ENCODE measurements at regions not wholly inside any gene's neighbourhood (a gene's known extent, or its start where the extent isn't known, plus 50 kb on each side); places are given as distances from the start of the nearest gene placed in this dataset.

DNA sequence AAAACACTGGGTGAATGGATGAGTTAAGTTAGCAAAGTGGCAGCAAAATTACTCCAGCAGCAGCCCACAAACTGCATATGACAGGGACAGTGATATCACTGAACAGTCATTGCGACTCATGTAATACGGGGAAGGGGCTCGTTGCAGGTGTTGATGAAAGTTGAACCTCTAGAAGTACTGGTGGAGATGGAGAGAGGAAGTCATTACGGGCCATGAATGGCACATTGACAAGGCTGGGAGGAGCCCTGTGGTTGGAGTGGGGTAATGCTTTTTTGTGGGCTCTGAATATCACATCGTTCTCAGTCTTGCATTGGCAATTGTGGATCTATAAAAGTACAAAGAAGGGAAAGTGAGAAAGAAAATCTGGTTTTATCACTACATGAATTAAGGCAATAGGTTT, 278.1 kb downstream of the ZPLD1 start:
- H3K27me3 ChIP-seq (replicated peaks; ENCODE audit: insufficient read depth) = no peaks in the 10 kb centered on the region
- no peaks in the 10 kb centered on the region for H3K36me3 ChIP-seq
- no peaks in the 10 kb centered on the region for H3K4me1 ChIP-seq (ENCODE audit: control insufficient read depth in 1 of 2, low read depth in 2 of 2)
- TF ChIP-seq, protein P1, sequence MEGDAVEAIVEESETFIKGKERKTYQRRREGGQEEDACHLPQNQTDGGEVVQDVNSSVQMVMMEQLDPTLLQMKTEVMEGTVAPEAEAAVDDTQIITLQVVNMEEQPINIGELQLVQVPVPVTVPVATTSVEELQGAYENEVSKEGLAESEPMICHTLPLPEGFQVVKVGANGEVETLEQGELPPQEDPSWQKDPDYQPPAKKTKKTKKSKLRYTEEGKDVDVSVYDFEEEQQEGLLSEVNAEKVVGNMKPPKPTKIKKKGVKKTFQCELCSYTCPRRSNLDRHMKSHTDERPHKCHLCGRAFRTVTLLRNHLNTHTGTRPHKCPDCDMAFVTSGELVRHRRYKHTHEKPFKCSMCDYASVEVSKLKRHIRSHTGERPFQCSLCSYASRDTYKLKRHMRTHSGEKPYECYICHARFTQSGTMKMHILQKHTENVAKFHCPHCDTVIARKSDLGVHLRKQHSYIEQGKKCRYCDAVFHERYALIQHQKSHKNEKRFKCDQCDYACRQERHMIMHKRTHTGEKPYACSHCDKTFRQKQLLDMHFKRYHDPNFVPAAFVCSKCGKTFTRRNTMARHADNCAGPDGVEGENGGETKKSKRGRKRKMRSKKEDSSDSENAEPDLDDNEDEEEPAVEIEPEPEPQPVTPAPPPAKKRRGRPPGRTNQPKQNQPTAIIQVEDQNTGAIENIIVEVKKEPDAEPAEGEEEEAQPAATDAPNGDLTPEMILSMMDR (IDR thresholded peaks at IDR 0.05) = no peak
- no peak overlapping the region for H3K4me3 ChIP-seq
- no peak overlapping the region for H3K27ac ChIP-seq
- ATAC-seq (ENCODE audit: insufficient number of reproducible peaks, low FRiP score, low read depth) (no peak), DNase-seq (ENCODE audit: low spot score) (no peak)
- no peaks in the 10 kb centered on the region for H3K9me3 ChIP-seq

DNA sequence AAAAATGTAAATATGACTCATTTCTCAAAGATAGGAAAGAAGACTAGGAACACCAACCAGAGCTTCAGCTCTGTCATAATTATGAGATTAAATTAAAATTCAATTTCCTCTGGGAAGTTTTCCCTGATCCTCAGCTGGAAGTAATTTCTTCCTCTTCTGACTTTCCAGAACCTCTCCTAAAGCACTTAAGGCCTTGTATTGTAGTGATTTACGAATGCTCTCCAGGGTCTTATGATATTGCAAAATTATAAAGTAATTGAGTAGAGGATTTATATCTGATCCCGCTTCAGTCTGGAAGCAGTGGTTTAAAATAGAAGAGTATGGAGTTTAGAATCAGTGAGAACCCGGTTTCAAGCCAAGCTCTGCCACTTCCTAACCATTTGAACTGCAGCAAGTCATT, 279.8 kb downstream of the ZPLD1 start:
- ATAC-seq (ENCODE audit: insufficient number of reproducible peaks, low FRiP score, low read depth) (no peak), DNase-seq (ENCODE audit: low spot score) (no peak)
- H3K9me3 ChIP-seq = no peaks in the 10 kb centered on the region
- H3K27ac ChIP-seq = no peak overlapping the region
- H3K27me3 ChIP-seq (replicated peaks; ENCODE audit: insufficient read depth) = no peaks in the 10 kb centered on the region
- no peaks in the 10 kb centered on the region for H3K4me1 ChIP-seq (ENCODE audit: control insufficient read depth in 1 of 2, low read depth in 2 of 2)
- H3K36me3 ChIP-seq = no peaks in the 10 kb centered on the region
- no peak overlapping the region for H3K4me3 ChIP-seq
- TF ChIP-seq, protein P1 (IDR thresholded peaks at IDR 0.05) = no peak

DNA sequence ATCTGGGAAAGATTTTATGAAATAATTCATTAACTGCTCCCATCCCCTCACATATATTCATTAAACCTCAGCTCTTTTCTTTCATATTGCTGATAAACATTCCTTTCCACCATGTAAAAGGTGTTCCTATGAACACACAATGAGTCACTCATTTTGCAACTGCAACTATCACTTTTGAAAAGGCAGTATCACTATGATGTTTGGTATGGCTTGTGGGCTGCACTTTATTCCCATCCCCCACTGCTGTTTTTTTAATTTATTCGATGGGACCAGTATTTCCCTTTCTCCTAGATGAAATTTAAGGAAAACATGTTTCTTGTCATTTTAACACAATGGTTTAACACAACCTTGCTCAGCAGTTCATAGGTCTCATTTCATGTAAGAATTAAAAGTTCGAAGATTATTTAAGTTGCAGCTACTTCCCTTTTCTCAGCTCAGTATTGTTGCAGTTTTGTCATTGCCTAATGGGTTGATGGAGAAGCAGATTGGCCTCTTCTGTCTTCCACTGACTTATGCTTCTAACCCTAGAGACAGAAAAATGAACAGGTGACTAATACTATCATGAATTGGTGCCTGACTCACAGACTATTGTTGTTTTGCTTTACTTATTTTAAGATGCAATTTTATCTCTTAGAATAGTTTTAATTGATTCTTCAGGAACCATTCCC, 280.3 kb downstream of the ZPLD1 start:
- TF ChIP-seq, protein P1 (IDR thresholded peaks at IDR 0.05) = no peak
- Histone ChIP-seq H3K27ac (no peak overlapping the region), H3K36me3 (no peaks in the 10 kb centered on the region), H3K27me3 (replicated peaks; ENCODE audit: insufficient read depth) (no peaks in the 10 kb centered on the region), H3K9me3 (no peaks in the 10 kb centered on the region), H3K4me3 (no peak overlapping the region), H3K4me1 (ENCODE audit: control insufficient read depth in 1 of 2, low read depth in 2 of 2) (no peaks in the 10 kb centered on the region)
- no peak for DNase-seq (ENCODE audit: low spot score)
- no peak for ATAC-seq (ENCODE audit: insufficient number of reproducible peaks, low FRiP score, low read depth)

DNA sequence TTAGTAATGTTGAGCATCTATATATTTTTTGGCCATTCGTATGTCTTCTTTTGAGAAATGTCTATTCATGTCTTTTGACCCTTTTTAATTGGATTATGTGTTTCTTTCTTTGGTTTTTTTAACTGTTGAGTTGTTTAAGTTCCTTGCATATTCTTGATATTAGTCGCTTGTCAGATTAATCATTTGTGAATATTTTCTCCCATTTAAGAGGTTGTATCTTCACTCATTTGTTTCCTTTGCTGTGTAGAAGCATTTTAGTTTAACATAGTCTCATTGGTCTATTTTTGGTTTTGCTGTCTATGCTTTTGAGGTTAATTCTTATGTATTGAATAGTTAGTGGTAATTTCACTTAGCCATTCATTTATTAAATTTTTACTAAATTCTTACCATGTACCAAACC, 283.8 kb downstream of the ZPLD1 start:
- Histone ChIP-seq H3K27me3 (replicated peaks; ENCODE audit: insufficient read depth) (no peaks in the 10 kb centered on the region), H3K4me3 (no peak overlapping the region), H3K36me3 (no peaks in the 10 kb centered on the region), H3K27ac (no peak overlapping the region), H3K9me3 (no peaks in the 10 kb centered on the region), H3K4me1 (ENCODE audit: control insufficient read depth in 1 of 2, low read depth in 2 of 2) (no peaks in the 10 kb centered on the region)
- ATAC-seq (ENCODE audit: insufficient number of reproducible peaks, low FRiP score, low read depth) (no peak), DNase-seq (ENCODE audit: low spot score) (no peak)
- TF ChIP-seq, protein P1 (IDR thresholded peaks at IDR 0.05) = no peak

DNA sequence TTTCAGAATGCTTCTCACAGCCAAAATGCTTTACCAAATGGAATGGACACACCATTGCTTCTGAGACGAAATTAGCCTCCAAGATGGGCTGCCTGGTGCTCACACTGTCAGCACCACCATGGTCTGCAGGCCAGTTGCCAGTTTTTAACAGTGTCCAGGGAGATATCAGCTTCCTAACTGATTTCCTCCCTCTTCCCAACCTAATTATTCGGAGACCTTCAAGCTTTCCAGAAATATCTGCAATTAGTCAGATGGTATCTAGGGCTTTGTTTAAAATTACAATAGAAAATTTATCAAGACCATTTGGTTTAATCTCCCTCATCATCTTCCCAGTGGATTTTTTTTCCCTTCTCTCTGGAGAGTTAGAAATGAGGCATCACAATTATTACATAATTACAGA, 287.5 kb downstream of the ZPLD1 start:
- DNase-seq (ENCODE audit: low spot score) (no peak), ATAC-seq (ENCODE audit: insufficient number of reproducible peaks, low FRiP score, low read depth) (no peak)
- TF ChIP-seq, protein P1 (IDR thresholded peaks at IDR 0.05) = no peak
- Histone ChIP-seq H3K27me3 (replicated peaks; ENCODE audit: insufficient read depth) (no peaks in the 10 kb centered on the region), H3K36me3 (no peaks in the 10 kb centered on the region), H3K27ac (no peak overlapping the region), H3K4me3 (no peak overlapping the region), H3K9me3 (no peaks in the 10 kb centered on the region), H3K4me1 (ENCODE audit: control insufficient read depth in 1 of 2, low read depth in 2 of 2) (no peaks in the 10 kb centered on the region)

Measured in thoracic aorta (tissue), 2 donors.